IPS DF 6.9 (cell line): ENCODE measurements at regions not wholly inside any gene's neighbourhood (a gene's known extent, or its start where the extent isn't known, plus 50 kb on each side); places are given as distances from the start of the nearest gene placed in this dataset.
"Not testable (repeated sequence)": the region's sequence is repeated elsewhere in the genome, so short reads cannot be mapped to it uniquely, and the experiment has no call there.

Experiments
- DNase-seq: peaks from one replicate; pipeline ENCODE4 v3.0.0-alpha.2; 2013; ENCODE audit warnings: low read depth, low spot score
- H3K27ac ChIP-seq: one replicate; pipeline ENCODE4 v1.5.1; 2013; ENCODE audit warnings: low read length, control low read depth
- H3K27me3 ChIP-seq: 2 replicates; pipeline ENCODE4 v1.6.1; 2013; ENCODE audit warnings: mild to moderate bottlenecking, low read length; ENCODE audit not compliant: control insufficient read depth, insufficient read depth
- H3K36me3 ChIP-seq: 2 replicates; pipeline ENCODE4 v1.6.1; 2013; ENCODE audit warnings: low read length; ENCODE audit not compliant: control insufficient read depth, insufficient read depth
- H3K4me1 ChIP-seq: 2 replicates; pipeline ENCODE4 v1.6.1; 2013; ENCODE audit warnings: low read length; ENCODE audit not compliant: control insufficient read depth, insufficient read depth
- H3K4me3 ChIP-seq: 2 replicates; pipeline ENCODE4 v1.5.1; 2013; ENCODE audit warnings: mild to moderate bottlenecking, low read length
- H3K9me3 ChIP-seq: 2 replicates; pipeline ENCODE4 v1.6.1; 2013; ENCODE audit warnings: low read length, inconsistent platforms; ENCODE audit not compliant: control insufficient read depth, insufficient read depth
- WGBS: extraction: QIAGEN DNeasy Blood & Tissue Kit; methylation state at CpG from one replicate; pipeline ENCODE4 v1.1.7; 2013; ENCODE audit warnings: mixed read lengths, missing lambda C conversion rate; ENCODE audit not compliant: insufficient read length, insufficient coverage; 5-methylcytosine and 5-hydroxymethylcytosine counted together

GRCh38 chr9:88837731-88838130 lies 153.5 kb upstream of the S1PR3 start:
- H3K27me3 ChIP-seq = no peaks in the 10 kb centered on the region
- no peak overlapping the region for H3K27ac ChIP-seq
- no peak for DNase-seq

GRCh38 chr9:88849878-88850277 lies 141.4 kb upstream of the S1PR3 start:
- not testable (repeated sequence) for H3K27me3 ChIP-seq, H3K9me3 ChIP-seq, DNase-seq, H3K27ac ChIP-seq, H3K36me3 ChIP-seq, H3K4me3 ChIP-seq, H3K4me1 ChIP-seq
- no CpG with 5 or more reads among the region's 6 CpGs for WGBS

More at GRCh38 chr9:88837731-88838130, 153.5 kb upstream of the S1PR3 start:
- Histone ChIP-seq H3K36me3 (no peaks in the 10 kb centered on the region), H3K4me3 (no peak overlapping the region), H3K9me3 (no peaks in the 10 kb centered on the region), H3K4me1 (no peaks in the 10 kb centered on the region)
- WGBS = no CpG with 5 or more reads among the region's 2 CpGs

GRCh38 chr9:88852794-88853193 lies 138.5 kb upstream of the S1PR3 start:
- Histone ChIP-seq H3K36me3 (no peaks in the 10 kb centered on the region), H3K27ac (no peak overlapping the region), H3K4me1 (no peaks in the 10 kb centered on the region), H3K27me3 (no peaks in the 10 kb centered on the region), H3K9me3 (no peaks in the 10 kb centered on the region), H3K4me3 (no peak overlapping the region)
- WGBS = no CpG with 5 or more reads among the region's 1 CpG
- DNase-seq = no peak

GRCh38 chr9:88870627-88871026 lies 120.6 kb upstream of the S1PR3 start:
- no peaks in the 10 kb centered on the region for H3K27me3 ChIP-seq
- no peak overlapping the region for H3K4me3 ChIP-seq
- no peaks in the 10 kb centered on the region for H3K36me3 ChIP-seq
- H3K4me1 ChIP-seq = peaks cover 2% of the 10 kb centered on the region
- no peak overlapping the region for H3K27ac ChIP-seq
- H3K9me3 ChIP-seq = no peaks in the 10 kb centered on the region
- WGBS = no CpG with 5 or more reads among the region's 5 CpGs
- no peak for DNase-seq

GRCh38 chr9:88871669-88872068 lies 119.6 kb upstream of the S1PR3 start:
- Histone ChIP-seq H3K9me3 (no peaks in the 10 kb centered on the region), H3K4me1 (peaks cover 2% of the 10 kb centered on the region), H3K27me3 (no peaks in the 10 kb centered on the region), H3K27ac (no peak overlapping the region), H3K36me3 (no peaks in the 10 kb centered on the region), H3K4me3 (no peak overlapping the region)
- no CpG with 5 or more reads among the region's 8 CpGs for WGBS
- DNase-seq = no peak

- Histone ChIP-seq H3K4me3 (no peak overlapping the region), H3K9me3 (no peaks in the 10 kb centered on the region), H3K4me1 (peaks cover 2% of the 10 kb centered on the region), H3K27ac (no peak overlapping the region), H3K27me3 (no peaks in the 10 kb centered on the region), H3K36me3 (no peaks in the 10 kb centered on the region)
- no peak for DNase-seq
- no CpG with 5 or more reads among the region's 3 CpGs for WGBS
Measured at GRCh38 chr9:88872192-88872946, 118.9 kb upstream of the S1PR3 start.

- H3K27me3 ChIP-seq = no peaks in the 10 kb centered on the region
- no peak overlapping the region for H3K27ac ChIP-seq
- no peak overlapping the region for H3K4me3 ChIP-seq
- H3K4me1 ChIP-seq = peaks cover 2% of the 10 kb centered on the region
- no peaks in the 10 kb centered on the region for H3K36me3 ChIP-seq
- no CpG with 5 or more reads among the region's 10 CpGs for WGBS
- H3K9me3 ChIP-seq = no peaks in the 10 kb centered on the region
- DNase-seq = no peak
Measured at GRCh38 chr9:88873635-88874034, 117.6 kb upstream of the S1PR3 start.

- no peak overlapping the region for H3K27ac ChIP-seq
- no peak for DNase-seq
Measured at GRCh38 chr9:88874391-88874790, 116.9 kb upstream of the S1PR3 start.

GRCh38 chr9:88875400-88876120 lies 115.7 kb upstream of the S1PR3 start:
- H3K4me1 ChIP-seq = peaks cover 2% of the 10 kb centered on the region

More at GRCh38 chr9:88874391-88874790, 116.9 kb upstream of the S1PR3 start:
- no peaks in the 10 kb centered on the region for H3K36me3 ChIP-seq
- H3K4me1 ChIP-seq = peaks cover 2% of the 10 kb centered on the region
- no peaks in the 10 kb centered on the region for H3K27me3 ChIP-seq
- no peak overlapping the region for H3K4me3 ChIP-seq
- WGBS = no CpG with 5 or more reads among the region's 6 CpGs
- no peaks in the 10 kb centered on the region for H3K9me3 ChIP-seq

GRCh38 chr9:88880199-88880598 lies 111.1 kb upstream of the S1PR3 start:
- no peaks in the 10 kb centered on the region for H3K9me3 ChIP-seq
- no peaks in the 10 kb centered on the region for H3K4me1 ChIP-seq
- WGBS = no CpG with 5 or more reads among the region's 8 CpGs
- H3K4me3 ChIP-seq = no peak overlapping the region
- no peak overlapping the region for H3K27ac ChIP-seq
- H3K27me3 ChIP-seq = no peaks in the 10 kb centered on the region
- DNase-seq = no peak
- no peaks in the 10 kb centered on the region for H3K36me3 ChIP-seq

More at GRCh38 chr9:88875400-88876120, 115.7 kb upstream of the S1PR3 start:
- H3K9me3 ChIP-seq = no peaks in the 10 kb centered on the region
- no peak for DNase-seq
- no peak overlapping the region for H3K4me3 ChIP-seq
- H3K27me3 ChIP-seq = no peaks in the 10 kb centered on the region
- H3K27ac ChIP-seq = no peak overlapping the region
- H3K36me3 ChIP-seq = no peaks in the 10 kb centered on the region
- no CpG with 5 or more reads among the region's 3 CpGs for WGBS
